GM21381 (cell line): ENCODE measurements at regions not wholly inside any gene's neighbourhood (a gene's known extent, or its start where the extent isn't known, plus 50 kb on each side); places are given as distances from the start of the nearest gene placed in this dataset.
A peak's percentile ranks its signal among the peaks of the same experiment; 100 is the strongest.
"Not testable (repeated sequence)": the region's sequence is repeated elsewhere in the genome, so short reads cannot be mapped to it uniquely, and the experiment has no call there.

Experiments
- ATAC-seq: cut with Tn5 transposase; IDR thresholded peaks from one replicate; pipeline ENCODE4 v1.9.1; 2021; ENCODE audit warnings: mild to moderate bottlenecking, moderate library complexity; ENCODE audit not compliant: unreplicated experiment

DNA sequence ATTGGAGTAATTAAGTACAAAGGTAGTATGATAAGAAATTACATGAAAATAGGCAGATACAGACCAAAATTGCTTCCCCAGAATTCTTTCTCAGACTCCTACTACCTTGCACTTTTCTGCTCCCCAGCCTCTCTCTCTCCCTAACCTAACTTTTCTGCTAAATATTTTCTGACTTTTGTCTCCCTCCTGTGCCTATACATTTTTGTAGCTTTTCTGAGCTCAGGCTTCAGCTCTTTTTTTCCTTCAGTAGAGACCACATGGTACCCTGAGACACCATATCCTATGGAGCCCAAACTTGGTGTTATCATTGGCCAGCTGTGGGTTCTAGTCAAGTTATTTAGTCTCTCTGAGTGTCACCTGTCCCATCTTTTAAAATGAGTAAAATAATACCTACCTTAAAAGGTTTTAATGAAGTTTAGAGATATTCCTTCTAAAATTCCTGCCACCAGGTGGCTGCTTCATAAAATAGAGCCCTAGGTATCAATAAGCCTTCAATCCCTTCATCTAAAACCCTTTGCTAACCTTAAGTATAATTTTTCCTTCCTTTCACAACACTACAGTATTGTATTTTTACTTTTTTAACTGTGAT, 237.6 kb upstream of the DUSP10 start:
- ATAC-seq, result no peak

- not testable (repeated sequence) for ATAC-seq
These were observed 236.9 kb upstream of the DUSP10 start for GRCh38 chr1:221978631-221979334.

DNA sequence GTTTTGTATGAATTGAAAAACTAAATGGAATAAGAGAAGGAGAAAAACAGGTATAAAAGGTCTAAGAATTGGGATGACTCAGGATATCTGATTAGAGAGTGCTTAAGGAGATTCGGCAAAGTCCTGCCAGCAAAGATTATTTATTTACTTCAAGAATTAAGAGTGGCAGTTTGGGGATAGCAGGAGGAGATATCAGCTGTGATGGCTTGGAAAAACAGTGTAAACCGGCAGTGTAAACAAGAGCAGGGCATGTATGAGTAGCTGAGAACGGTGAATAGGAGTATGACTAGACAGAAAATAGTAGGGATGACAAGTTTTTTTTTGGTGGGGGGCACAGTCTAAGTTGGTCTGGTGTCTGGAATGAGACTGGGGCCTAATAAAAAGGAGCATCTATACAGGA, 231.9 kb upstream of the DUSP10 start:
- ATAC-seq, result not testable (repeated sequence)

DNA sequence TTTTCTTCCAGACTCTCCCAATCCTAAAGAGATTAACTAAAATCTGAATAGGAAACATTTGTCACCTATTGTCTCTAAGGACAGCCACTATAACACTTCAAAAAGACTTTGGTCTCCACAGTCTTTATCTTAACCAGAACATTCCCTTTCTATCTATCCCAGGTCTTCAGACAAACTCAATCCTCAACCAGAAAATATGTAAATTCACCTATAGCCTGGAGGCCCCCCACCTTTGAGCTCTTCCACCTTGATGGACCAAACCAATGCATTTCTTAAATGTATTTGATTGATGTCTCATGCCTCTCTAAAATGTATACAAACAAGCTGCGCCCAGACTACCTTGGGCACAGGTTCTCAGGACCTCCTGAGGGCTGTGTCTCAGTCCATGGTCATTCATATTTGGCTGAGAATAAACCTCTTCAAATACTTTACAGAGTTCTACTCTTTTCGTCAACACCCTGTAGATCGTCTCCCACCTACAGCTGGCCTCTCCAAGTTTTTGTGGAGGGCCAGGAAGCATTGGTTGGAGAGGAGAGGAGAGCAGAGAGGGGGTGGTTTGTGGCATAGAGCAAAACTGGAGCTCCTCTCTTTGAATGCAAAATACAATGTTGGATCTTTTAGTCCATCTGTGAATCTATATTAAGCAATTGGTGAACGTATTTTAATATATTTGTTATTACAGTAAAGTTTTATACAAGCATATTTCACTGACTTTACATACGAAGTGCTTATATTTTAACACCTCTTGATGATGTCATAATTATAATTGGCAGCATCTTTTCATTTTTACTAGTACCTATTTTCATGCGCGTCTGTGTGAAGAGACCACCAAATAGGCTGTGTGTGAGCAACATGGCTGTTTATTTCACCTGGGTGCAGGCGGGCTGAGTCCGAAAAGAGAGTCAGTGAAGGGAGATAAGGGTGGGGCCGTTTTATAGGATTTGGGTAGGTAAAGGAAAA, 230.7 kb upstream of the DUSP10 start:
- no peak for ATAC-seq

DNA sequence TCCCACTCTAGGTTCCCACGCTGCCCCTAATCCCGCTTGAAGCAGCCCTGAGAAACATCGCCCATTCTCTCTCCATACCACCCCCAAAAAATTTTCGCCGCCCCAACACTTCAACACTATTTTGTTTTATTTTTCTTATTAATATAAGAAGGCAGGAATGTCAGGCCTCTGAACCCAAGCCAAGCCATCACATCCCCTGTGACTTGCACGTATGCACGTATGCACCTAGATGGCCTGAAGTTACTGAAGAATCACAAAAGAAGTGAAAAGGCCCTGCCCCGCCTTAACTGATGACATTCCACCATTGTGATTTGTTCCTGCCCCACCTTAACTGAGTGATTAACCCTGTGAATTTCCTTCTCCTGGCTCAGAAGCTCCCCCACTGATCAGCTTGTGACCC, 229.1 kb upstream of the DUSP10 start:
- not testable (repeated sequence) for ATAC-seq

GRCh38 chr1:221969298-221969858, 227.5 kb upstream of the DUSP10 start:
- ATAC-seq, result not testable (repeated sequence)

- not testable (repeated sequence) for ATAC-seq
These were observed 225.6 kb upstream of the DUSP10 start for GRCh38 chr1:221967538-221967937.

GRCh38 chr1:221966888-221967287, 225.0 kb upstream of the DUSP10 start:
- ATAC-seq, result not testable (repeated sequence)

- not testable (repeated sequence) for ATAC-seq
These were observed 224.0 kb upstream of the DUSP10 start for GRCh38 chr1:221965891-221966290.

DNA sequence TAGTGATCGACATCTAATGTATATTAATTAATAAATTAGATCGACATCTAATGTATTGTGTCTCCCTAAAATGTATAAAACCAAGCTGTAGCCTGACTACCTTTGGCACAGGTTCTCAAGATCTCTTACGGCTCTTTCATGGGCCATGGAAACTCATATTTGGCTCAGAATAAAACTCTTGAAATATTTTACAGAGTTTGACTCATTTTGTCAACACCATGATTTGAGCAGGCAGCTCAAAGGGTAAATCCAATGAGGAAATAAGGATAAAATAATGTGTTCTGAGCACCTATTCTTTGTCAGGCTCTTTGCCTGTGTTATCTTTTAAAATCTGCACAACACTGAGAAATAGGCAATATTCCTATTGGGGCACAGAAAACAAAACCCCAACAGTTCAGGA, 223.4 kb upstream of the DUSP10 start:
- ATAC-seq, result no peak

- no peak for ATAC-seq
These were observed 221.9 kb upstream of the DUSP10 start for GRCh38 chr1:221963742-221964141.

GRCh38 chr1:221962385-221962784, 220.5 kb upstream of the DUSP10 start:
- no peak for ATAC-seq

DNA sequence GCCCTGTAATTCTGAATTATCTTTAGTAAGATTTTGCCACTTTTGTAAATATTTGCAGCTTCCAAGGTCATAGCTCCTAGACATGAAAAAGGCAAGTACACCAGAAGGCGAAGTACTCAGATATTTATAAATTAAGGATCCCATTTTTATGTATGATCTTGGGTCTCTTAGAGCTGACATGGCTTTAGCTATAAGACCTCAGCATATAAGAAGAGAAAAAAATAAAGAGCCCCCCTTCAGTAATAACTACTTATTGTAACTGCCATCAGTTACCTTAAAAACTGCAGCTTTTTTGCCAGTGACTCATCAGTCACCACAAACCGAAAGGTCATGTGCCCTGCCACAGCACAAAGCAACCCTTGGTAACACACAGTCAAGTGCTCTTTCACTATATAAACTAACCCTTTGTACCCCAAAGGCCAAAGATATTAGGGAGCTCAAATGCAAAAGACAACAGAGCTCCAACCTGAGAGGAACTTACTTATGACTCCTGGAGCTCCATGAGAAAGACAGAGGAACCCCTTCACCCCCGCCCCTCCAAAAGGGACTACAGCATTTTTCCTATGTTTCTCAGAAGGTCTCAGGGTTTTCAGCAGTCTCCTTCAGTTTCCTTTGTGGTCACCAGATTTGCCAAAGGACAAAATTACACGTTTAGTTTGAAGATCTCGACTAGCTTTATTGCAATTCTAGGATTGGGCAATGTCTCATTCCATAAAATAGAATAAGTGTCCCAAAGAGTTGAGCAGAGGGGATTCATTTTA, 219.8 kb upstream of the DUSP10 start:
- peak; percentile 92 for ATAC-seq

- not testable (repeated sequence) for ATAC-seq
These were observed 216.3 kb upstream of the DUSP10 start for GRCh38 chr1:221958161-221958562.

DNA sequence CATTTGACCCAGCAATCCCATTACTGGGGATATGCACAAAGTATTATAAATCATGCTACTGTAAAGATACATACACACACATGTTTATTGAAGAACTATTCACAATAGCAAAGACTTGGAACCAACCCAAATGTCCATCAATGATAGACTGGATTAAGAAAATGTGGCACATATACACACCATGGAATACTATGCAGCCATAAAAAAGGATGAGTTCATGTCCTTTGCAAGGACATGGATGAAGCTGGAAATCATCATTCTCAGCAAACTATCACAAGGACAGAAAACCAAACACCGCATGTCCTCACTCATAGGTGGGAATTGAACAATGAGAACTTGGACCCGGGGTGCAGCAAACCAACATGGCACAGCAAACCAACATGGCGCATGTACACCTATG, 215.5 kb upstream of the DUSP10 start:
- not testable (repeated sequence) for ATAC-seq

DNA sequence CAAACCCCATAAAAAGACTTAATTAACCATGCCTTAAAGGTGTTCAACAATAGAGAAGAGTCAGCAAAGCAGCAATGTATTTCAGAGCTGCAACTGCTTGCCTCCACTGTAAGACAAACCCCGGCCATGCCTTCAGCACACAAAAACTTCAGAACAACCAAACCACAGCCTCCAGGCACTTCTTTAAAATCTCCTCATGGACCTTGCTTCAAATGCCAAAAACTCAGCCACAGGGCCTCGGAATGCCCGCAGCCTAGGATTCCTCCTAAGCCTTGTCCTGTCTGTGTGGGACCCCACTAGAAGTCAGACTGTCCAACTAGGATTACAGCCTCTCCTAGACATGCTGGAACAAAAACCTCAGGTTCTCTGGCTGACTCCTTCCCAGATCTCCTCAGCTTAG, 208.1 kb upstream of the DUSP10 start:
- no peak for ATAC-seq

DNA sequence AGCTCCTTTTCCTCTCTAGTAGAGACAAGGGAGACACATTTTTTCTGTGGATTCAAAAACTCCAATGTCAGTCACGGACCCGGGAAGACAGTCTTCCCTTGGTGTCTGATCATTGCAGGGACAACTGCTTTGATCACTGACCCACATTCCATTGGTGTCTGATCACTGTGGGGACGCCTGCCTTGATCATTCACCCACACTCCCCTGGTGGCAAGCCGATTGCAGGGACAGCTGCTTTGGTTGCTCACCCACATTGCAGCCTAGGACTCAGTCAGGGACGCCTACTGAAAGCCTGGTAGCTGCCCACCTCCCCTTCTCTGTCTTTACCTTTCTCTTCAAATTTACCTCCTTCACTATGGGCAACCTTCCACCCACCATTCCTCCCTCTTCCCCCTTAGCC, 206.6 kb upstream of the DUSP10 start:
- ATAC-seq, result no peak

GRCh38 chr1:221947731-221948130, 205.8 kb upstream of the DUSP10 start:
- no peak for ATAC-seq

GRCh38 chr1:221946768-221947167, 204.9 kb upstream of the DUSP10 start:
- no peak for ATAC-seq

GRCh38 chr1:221945669-221946068, 203.8 kb upstream of the DUSP10 start:
- no peak for ATAC-seq
